CD4-positive, alpha-beta T cell treated with Interleukin-15 for 4 hours (primary cell): ENCODE measurements at regions not wholly inside any gene's neighbourhood (a gene's known extent, or its start where the extent isn't known, plus 50 kb on each side); places are given as distances from the start of the nearest gene placed in this dataset.

Experiments used
- DNase-seq: peaks from one replicate; pipeline ENCODE4 v3.0.0-alpha.2; 2020; ENCODE audit warnings: low spot score

- DNase-seq = no peak
Measured at GRCh38 chr4:138858419-138858818, 157.2 kb upstream of the NOCT start.

GRCh38 chr4:138857416-138857815 lies 158.2 kb upstream of the NOCT start:
- no peak for DNase-seq

GRCh38 chr4:138852681-138853080 lies 162.9 kb upstream of the NOCT start:
- no peak for DNase-seq

DNA sequence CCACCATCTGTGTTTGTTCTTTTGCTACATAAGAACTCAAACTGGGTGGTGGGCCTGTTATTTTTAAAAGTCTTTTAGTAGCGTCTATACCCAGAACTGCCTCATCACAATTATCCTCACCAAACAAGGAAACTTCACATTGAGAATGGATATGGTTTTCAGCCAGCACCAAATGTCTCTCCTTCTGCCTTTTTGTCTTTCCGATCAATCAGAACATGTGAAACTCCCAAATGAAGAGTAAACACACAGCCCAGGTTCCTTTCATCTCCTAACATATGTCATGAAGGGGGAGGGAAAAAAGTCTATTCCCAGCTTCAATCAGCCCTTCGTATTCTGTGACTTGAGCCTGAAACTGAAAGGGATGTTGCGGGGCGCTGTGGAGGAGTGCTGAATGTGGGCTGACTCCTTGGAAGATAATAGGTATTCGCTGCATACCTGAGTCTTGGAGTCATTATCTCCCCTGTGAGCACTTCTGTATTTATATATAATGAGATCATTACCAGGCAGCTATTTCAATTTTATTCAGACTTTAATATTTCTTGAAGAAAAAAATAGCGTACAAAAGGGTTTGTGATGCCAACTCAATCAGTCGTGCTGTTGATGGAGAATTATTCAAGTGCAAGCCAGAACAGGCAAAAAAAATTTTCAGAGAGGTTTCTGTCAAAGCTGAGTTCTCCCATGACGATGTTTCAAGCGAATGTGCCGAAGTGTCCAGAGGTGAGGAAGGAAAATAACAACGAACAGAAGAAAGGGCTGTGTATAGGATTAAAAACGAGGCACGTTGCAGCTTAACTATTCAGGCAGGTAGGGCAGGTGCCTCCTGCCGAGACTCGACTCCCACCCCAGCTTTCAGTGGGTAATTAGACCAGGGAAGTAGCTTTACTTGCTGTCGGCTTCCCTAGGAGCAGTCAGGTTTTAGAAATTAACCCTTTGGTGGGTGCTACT lies 163.9 kb upstream of the NOCT start:
- DNase-seq = no peak

DNA sequence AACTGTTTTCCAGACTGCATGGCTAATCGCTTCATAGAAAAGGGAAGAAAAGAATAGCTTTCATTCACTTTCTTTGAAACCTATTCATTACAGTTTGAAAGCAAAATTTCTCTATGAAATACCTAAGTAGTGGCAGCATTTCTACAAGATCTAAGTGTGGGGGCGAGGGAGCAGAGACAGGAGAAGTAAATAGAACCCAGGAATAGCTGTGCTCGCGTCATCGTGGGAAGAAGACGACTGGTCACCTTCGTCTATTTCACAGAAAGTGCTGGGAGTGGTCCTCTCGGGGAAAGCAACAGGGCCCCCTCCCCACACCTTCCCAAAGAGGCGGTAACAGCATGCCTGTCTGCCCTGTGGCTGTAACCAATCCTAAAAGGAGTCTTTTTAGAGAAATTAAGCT lies 169.9 kb upstream of the NOCT start:
- DNase-seq = no peak

DNA sequence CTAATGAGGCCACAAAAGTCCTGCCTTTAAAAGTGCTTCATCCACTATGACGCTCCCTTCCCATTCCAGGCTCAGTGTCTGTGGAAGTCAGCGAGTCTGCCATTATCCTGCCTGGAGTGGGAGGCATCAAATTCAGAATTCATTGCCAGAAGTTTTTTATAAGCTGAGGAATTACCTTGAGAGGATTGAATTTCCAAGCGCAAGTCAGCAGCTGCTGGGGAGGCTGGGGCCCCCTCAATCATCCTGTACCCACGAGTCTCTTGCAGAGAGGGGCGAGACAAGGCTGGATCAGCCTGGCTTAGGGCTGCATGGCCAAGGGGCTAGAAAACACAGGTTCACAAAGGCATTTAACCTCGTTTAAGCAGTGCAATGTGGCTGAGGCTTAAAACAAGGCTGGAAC lies 170.5 kb upstream of the NOCT start:
- no peak for DNase-seq

- DNase-seq = no peak
Measured at GRCh38 chr4:138843616-138844015, 172.0 kb upstream of the NOCT start.

GRCh38 chr4:138841343-138841742 lies 174.2 kb upstream of the NOCT start:
- DNase-seq = no peak

DNA sequence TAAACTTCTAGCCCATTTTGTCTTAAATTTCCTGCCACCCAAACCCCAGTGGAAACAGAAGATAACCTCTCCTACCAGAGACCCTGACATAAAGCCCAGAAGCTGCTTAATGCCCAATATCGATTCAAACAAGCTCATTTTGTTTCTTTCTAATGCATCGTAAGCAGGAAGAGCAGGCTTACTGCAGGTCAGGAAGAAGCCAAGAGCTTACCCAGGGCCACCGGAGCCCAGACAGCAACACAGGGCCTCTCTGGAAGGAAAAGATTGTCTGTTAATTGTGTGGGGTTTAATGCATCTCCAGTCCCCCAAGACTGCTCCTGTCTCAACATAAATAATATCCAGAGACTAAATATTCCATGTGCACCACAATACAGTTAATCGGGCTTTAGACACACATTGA lies 177.3 kb upstream of the NOCT start:
- no peak for DNase-seq

DNA sequence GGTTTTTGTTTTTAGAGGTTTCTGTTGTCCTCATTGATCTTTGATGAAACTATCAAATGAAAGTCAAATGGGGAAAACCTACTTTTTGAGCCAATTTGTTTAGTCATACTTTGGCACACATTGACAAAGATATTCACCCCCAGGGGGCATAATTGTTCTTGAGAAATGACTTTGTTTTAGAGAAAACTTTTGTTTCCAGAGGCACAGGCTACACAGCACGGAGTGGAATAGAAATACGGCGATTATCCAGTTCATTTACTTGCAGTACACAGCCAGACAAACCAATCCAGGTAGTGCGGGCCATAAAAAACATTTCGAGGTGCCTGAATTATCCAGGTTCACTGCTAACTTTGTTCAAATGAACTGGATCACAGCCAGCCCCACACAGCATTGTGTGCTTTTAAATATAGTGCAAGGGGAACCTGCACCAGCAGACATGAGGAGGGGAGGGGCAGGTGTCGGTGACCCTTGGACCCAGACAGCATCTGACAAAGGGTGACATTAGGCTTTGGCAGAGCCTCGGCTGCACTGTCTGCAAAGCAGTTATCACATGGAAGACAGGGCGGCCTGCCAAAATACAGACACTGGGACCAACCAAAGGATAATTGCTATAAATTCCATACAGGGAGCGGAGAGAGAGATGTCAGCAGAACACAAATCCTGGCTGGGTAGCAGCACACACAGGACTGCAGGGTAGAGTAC lies 179.6 kb upstream of the NOCT start:
- no peak for DNase-seq

DNA sequence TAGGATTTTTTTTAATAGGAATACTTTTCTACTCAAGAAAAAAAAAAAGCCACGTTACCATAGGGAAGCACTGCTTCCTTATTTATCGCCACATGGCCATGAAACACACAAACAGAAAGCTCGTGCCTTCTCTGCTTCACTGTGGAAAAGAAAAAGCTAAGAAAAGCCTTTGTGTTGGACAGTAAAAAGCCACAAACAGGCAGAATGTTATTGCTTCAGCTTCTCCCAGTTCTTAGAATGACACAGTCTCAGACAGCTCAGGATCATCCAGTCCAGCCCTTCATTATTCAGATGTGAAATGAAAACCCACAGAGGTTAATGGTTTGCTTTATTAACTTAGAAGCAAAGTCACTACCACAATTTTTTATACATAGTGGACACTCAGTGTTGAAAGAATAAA lies 181.6 kb upstream of the NOCT start:
- DNase-seq = no peak

DNA sequence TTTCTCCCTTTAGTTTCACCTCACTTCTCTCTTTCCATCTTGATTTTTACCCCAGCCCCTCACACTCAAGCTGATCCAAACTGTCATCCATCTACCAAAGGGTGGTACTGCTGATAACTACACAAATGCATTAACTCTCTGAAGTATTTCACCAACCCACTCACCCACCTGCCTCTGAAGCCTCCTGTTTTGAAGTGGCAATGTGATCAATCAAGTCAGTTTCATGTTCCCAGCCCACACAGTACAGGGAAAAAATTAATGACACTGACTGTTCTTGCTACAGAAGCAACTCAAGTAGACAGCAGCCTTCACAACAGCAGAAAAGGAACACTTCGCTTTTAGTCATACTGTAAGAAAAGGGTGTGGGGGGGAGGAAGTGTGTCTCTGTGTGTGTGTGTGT lies 183.0 kb upstream of the NOCT start:
- no peak for DNase-seq

DNA sequence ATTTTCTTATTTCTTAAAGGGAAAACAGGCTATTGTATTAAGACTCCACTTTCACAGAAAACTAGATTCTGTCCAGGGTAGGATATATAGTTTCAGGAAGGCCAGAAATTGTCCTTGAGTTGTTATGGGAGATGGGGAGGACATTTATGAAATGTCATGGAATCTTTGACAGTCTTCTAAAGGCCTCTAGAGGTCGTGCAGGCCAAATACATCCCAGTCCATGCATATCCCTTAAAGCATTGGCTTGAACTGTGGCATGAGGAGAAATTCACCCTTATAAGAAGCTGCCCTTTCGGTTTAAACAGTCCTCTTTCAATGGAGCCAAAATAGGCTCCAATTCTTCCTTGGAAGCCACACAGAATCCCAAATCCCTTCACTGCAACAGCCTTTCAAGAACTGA lies 183.6 kb upstream of the NOCT start:
- DNase-seq = no peak

DNA sequence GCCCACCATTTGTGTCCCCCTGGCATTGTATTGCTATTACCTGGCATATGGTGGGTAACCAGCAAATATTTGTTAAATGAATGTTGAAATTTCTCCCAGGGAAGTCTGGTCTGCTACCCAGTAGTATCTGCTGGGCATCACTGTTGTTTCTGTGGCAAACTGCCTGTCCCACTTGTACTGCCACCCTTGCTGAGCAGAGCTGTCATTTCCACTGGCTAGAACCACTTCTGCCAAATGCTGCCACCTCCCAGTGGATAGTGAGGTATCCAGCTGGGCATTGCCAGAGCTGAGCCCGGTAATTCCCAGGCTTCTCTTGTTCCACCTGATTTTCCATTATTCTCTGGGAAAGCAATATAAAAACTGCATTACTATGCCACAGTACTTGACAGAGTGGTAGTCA lies 186.7 kb upstream of the NOCT start:
- no peak for DNase-seq

- DNase-seq = no peak
Measured at GRCh38 chr4:138826754-138827153, 188.8 kb upstream of the NOCT start.

DNA sequence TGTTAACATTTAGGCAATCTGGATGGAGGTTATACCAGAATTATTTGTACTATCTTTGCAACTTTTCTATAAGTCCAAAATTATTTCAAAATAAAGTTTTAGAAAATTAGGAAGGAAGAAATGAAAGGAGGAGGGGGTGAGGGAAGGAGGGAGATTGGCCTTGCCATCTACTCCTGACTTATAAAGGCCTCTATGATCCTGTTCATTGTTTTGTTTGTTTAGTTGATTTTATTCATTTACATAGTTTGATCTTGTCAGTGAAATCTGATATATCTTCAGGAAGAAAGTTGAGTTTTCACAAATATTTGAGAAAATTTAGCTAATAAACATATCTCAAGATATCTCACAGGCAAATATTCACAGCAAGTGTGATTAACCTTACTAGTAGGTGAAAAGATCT lies 189.3 kb upstream of the NOCT start:
- DNase-seq = no peak

- no peak for DNase-seq
Measured at GRCh38 chr4:138821331-138821730, 194.2 kb upstream of the NOCT start.

DNA sequence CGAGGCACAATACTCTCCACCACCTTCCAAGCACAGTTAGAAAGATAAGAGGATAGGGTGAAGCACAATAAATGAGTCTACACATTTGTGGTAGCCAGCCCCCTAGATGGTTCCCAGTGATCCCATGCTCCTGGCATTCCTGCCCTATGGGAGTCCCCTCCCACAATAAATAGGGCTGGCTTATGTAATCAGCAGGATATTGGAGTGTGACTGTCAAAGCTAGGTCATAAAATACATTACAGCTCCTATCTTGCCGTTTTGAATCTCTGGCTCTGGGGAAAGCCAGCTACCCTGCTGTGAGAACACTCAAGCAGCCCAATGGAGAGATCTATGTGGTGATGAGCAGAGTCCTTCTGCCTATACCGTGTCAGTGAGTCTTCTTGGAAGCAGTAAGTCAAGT lies 198.7 kb upstream of the NOCT start:
- DNase-seq = no peak

DNA sequence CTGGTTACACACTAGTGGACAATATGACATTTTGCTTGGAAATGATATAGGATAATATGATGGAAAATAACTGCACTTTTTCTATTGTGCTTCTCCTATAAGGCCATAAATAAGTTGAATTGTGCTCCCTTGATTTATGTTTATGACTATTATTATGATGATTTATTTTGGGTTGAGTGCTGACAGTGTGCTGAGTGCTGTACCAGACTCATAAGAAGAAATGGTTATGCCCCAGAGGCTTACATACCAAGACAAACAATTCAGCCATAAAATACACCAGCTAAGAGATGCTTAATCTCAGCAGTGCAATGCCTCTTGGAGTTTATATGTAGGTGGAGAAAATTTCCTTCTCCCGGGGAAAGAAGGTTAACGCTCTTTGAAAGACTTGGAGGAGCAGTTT lies 199.8 kb upstream of the NOCT start:
- no peak for DNase-seq

DNA sequence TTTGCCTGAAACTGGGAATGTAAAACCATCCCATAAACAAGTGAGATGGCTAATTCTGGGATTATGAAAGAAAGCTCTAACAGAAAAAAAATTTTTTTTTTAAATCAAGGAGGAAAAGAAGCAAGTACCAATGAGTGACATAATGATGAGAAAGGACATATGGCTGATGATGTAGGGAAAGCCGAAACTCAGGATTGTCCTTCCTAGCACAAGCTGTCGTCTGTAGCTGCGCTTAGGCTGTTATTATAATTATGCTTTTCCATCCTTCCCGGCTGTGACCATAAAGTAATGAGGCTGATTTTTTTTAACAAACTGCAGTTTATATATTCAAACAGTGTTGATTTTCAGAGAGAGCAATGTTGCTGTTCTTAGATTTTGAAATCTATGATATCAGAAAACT lies 209.8 kb upstream of the NOCT start:
- no peak for DNase-seq

DNA sequence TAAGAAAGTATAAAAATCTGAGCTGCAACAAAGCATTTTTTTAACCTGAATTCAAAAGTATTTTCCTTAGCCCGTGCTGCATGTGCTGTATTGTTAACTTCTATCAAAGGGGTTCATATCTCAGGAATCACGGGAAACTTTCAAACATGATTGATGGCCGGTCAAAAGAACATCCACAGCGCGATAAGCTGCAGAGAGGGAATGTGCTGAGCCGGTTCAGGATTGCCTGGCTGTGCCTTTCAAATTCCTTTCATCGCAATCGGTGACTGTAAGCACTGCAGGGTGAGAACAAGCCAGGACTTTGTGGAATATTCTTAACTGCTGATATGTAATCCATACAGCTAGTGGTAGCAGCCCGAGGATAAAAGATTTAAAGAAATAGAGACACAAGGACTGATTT lies 210.9 kb upstream of the NOCT start:
- no peak for DNase-seq

GRCh38 chr4:138803051-138803450 lies 212.5 kb upstream of the NOCT start:
- DNase-seq = no peak

- DNase-seq = no peak
Measured at GRCh38 chr4:138802499-138802898, 213.1 kb upstream of the NOCT start.

DNA sequence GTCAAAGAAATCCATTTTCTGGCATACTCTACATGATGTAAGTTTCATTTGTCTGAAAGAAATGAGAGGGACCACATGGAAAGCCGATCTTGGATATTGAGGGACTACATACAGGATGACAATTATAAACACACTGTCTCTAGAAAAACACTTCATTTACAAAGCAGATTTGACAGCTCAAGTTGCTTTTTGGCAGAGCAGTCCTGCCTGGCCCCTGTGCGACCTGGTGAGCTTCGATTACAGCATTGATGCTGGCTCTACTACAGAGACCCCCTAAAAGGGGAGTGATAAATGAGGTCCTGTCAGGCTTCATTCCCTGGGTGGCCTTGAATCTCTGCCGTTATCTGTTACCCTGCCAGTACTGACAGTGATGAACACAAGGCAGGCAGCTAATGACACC lies 215.2 kb upstream of the NOCT start:
- no peak for DNase-seq
